ENCODE measurements at regions not wholly inside any gene's neighbourhood (a gene's known extent, or its start where the extent isn't known, plus 50 kb on each side); places are given as distances from the start of the nearest gene placed in this dataset.
A peak's percentile ranks its signal among the peaks of the same experiment; 100 is the strongest.

- Histone ChIP-seq H3K4me3 (ENCODE audit: low read length) (no peak overlapping the region), H3K36me3 (ENCODE audit: control insufficient read depth, insufficient read depth, low read length) (no peaks in the 10 kb centered on the region), H3K27me3 (ENCODE audit: control insufficient read depth, insufficient read depth, low read length) (no peaks in the 10 kb centered on the region), H3K4me1 (ENCODE audit: control insufficient read depth, insufficient read depth, low read length) (no peaks in the 10 kb centered on the region), H3K27ac (ENCODE audit: low read length) (no peak overlapping the region), H3K9me3 (ENCODE audit: control insufficient read depth, insufficient read depth, low read length) (no peaks in the 10 kb centered on the region)
- DNase-seq (ENCODE audit: low read depth, low spot score): peak; percentile 81
- no CpG with 5 or more reads among the region's 25 CpGs for WGBS (ENCODE audit: insufficient coverage, insufficient read length)
These were observed 51.5 kb upstream of the LRRC32 start for GRCh38 chr11:76721755-76722677.

- DNase-seq (ENCODE audit: low read depth, low spot score): no peak
- Histone ChIP-seq H3K36me3 (ENCODE audit: control insufficient read depth, insufficient read depth, low read length) (no peaks in the 10 kb centered on the region), H3K4me1 (ENCODE audit: control insufficient read depth, insufficient read depth, low read length) (no peaks in the 10 kb centered on the region), H3K9me3 (ENCODE audit: control insufficient read depth, insufficient read depth, low read length) (no peaks in the 10 kb centered on the region), H3K4me3 (ENCODE audit: low read length) (no peak overlapping the region), H3K27ac (ENCODE audit: low read length) (no peak overlapping the region), H3K27me3 (ENCODE audit: control insufficient read depth, insufficient read depth, low read length) (no peaks in the 10 kb centered on the region)
- WGBS (ENCODE audit: insufficient coverage, insufficient read length): no CpG with 5 or more reads among the region's 2 CpGs
These were observed 52.6 kb upstream of the LRRC32 start for GRCh38 chr11:76723142-76723541.

- no peaks in the 10 kb centered on the region for H3K4me1 ChIP-seq (ENCODE audit: control insufficient read depth, insufficient read depth, low read length)
- no peaks in the 10 kb centered on the region for H3K36me3 ChIP-seq (ENCODE audit: control insufficient read depth, insufficient read depth, low read length)
- H3K4me3 ChIP-seq (ENCODE audit: low read length): no peak overlapping the region
- H3K27me3 ChIP-seq (ENCODE audit: control insufficient read depth, insufficient read depth, low read length): no peaks in the 10 kb centered on the region
- WGBS (ENCODE audit: insufficient coverage, insufficient read length): no CpG with 5 or more reads among the region's 1 CpG
- H3K27ac ChIP-seq (ENCODE audit: low read length): no peak overlapping the region
- no peaks in the 10 kb centered on the region for H3K9me3 ChIP-seq (ENCODE audit: control insufficient read depth, insufficient read depth, low read length)
- no peak for DNase-seq (ENCODE audit: low read depth, low spot score)
These were observed 53.0 kb upstream of the LRRC32 start for GRCh38 chr11:76723548-76723947.

- no peaks in the 10 kb centered on the region for H3K36me3 ChIP-seq (ENCODE audit: control insufficient read depth, insufficient read depth, low read length)
- H3K9me3 ChIP-seq (ENCODE audit: control insufficient read depth, insufficient read depth, low read length): no peaks in the 10 kb centered on the region
- H3K4me1 ChIP-seq (ENCODE audit: control insufficient read depth, insufficient read depth, low read length): no peaks in the 10 kb centered on the region
- no peak overlapping the region for H3K27ac ChIP-seq (ENCODE audit: low read length)
- H3K4me3 ChIP-seq (ENCODE audit: low read length): no peak overlapping the region
- no peak for DNase-seq (ENCODE audit: low read depth, low spot score)
- no CpG with 5 or more reads among the region's 3 CpGs for WGBS (ENCODE audit: insufficient coverage, insufficient read length)
- no peaks in the 10 kb centered on the region for H3K27me3 ChIP-seq (ENCODE audit: control insufficient read depth, insufficient read depth, low read length)
These were observed 53.7 kb upstream of the LRRC32 start for GRCh38 chr11:76724171-76724768.

- no CpG with 5 or more reads among the region's 1 CpG for WGBS (ENCODE audit: insufficient coverage, insufficient read length)
- H3K27ac ChIP-seq (ENCODE audit: low read length): no peak overlapping the region
- no peaks in the 10 kb centered on the region for H3K27me3 ChIP-seq (ENCODE audit: control insufficient read depth, insufficient read depth, low read length)
These were observed 54.9 kb upstream of the TSKU start for GRCh38 chr11:76728227-76728626.

GRCh38 chr11:76728778-76729177 lies 54.4 kb upstream of the TSKU start:
- Histone ChIP-seq H3K4me1 (ENCODE audit: control insufficient read depth, insufficient read depth, low read length) (no peaks in the 10 kb centered on the region), H3K36me3 (ENCODE audit: control insufficient read depth, insufficient read depth, low read length) (no peaks in the 10 kb centered on the region), H3K9me3 (ENCODE audit: control insufficient read depth, insufficient read depth, low read length) (no peaks in the 10 kb centered on the region), H3K27ac (ENCODE audit: low read length) (no peak overlapping the region), H3K27me3 (ENCODE audit: control insufficient read depth, insufficient read depth, low read length) (no peaks in the 10 kb centered on the region), H3K4me3 (ENCODE audit: low read length) (no peak overlapping the region)
- no CpG with 5 or more reads among the region's 1 CpG for WGBS (ENCODE audit: insufficient coverage, insufficient read length)
- no peak for DNase-seq (ENCODE audit: low read depth, low spot score)

More at GRCh38 chr11:76728227-76728626, 54.9 kb upstream of the TSKU start:
- Histone ChIP-seq H3K4me3 (ENCODE audit: low read length) (no peak overlapping the region), H3K36me3 (ENCODE audit: control insufficient read depth, insufficient read depth, low read length) (no peaks in the 10 kb centered on the region), H3K9me3 (ENCODE audit: control insufficient read depth, insufficient read depth, low read length) (no peaks in the 10 kb centered on the region), H3K4me1 (ENCODE audit: control insufficient read depth, insufficient read depth, low read length) (no peaks in the 10 kb centered on the region)
- no peak for DNase-seq (ENCODE audit: low read depth, low spot score)

- H3K4me3 ChIP-seq (ENCODE audit: low read length): no peak overlapping the region
- WGBS (ENCODE audit: insufficient coverage, insufficient read length): no CpG with 5 or more reads among the region's 1 CpG
- H3K36me3 ChIP-seq (ENCODE audit: control insufficient read depth, insufficient read depth, low read length): no peaks in the 10 kb centered on the region
- DNase-seq (ENCODE audit: low read depth, low spot score): no peak
- H3K27ac ChIP-seq (ENCODE audit: low read length): no peak overlapping the region
- H3K27me3 ChIP-seq (ENCODE audit: control insufficient read depth, insufficient read depth, low read length): no peaks in the 10 kb centered on the region
- no peaks in the 10 kb centered on the region for H3K9me3 ChIP-seq (ENCODE audit: control insufficient read depth, insufficient read depth, low read length)
- H3K4me1 ChIP-seq (ENCODE audit: control insufficient read depth, insufficient read depth, low read length): no peaks in the 10 kb centered on the region
These were observed 53.9 kb upstream of the TSKU start for GRCh38 chr11:76729214-76729613.

- H3K4me3 ChIP-seq (ENCODE audit: low read length): no peak overlapping the region
- H3K27me3 ChIP-seq (ENCODE audit: control insufficient read depth, insufficient read depth, low read length): no peaks in the 10 kb centered on the region
- no peak for DNase-seq (ENCODE audit: low read depth, low spot score)
- no peaks in the 10 kb centered on the region for H3K9me3 ChIP-seq (ENCODE audit: control insufficient read depth, insufficient read depth, low read length)
- H3K27ac ChIP-seq (ENCODE audit: low read length): no peak overlapping the region
- WGBS (ENCODE audit: insufficient coverage, insufficient read length): no CpG with 5 or more reads among the region's 6 CpGs
- no peaks in the 10 kb centered on the region for H3K36me3 ChIP-seq (ENCODE audit: control insufficient read depth, insufficient read depth, low read length)
- 0 out of 2 replicates have a peak, but pooled peaks cover 5% of the 10 kb centered on the region for H3K4me1 ChIP-seq (ENCODE audit: control insufficient read depth, insufficient read depth, low read length)
These were observed 52.1 kb upstream of the TSKU start for GRCh38 chr11:76730887-76731565.

GRCh38 chr11:76732643-76733042 lies 50.5 kb upstream of the TSKU start:
- H3K36me3 ChIP-seq (ENCODE audit: control insufficient read depth, insufficient read depth, low read length): no peaks in the 10 kb centered on the region
- no peaks in the 10 kb centered on the region for H3K27me3 ChIP-seq (ENCODE audit: control insufficient read depth, insufficient read depth, low read length)
- H3K9me3 ChIP-seq (ENCODE audit: control insufficient read depth, insufficient read depth, low read length): no peaks in the 10 kb centered on the region
- H3K4me1 ChIP-seq (ENCODE audit: control insufficient read depth, insufficient read depth, low read length): 0 out of 2 replicates have a peak, but pooled peaks cover 5% of the 10 kb centered on the region
- DNase-seq (ENCODE audit: low read depth, low spot score): no peak
- H3K4me3 ChIP-seq (ENCODE audit: low read length): no peak overlapping the region
- WGBS (ENCODE audit: insufficient coverage, insufficient read length): no CpG with 5 or more reads among the region's 2 CpGs
- no peak overlapping the region for H3K27ac ChIP-seq (ENCODE audit: low read length)

Measured in iPS DF 6.9 (cell line).